Upper lobe of right lung (tissue), 1 donor: ENCODE measurements at regions not wholly inside any gene's neighbourhood (a gene's known extent, or its start where the extent isn't known, plus 50 kb on each side); places are given as distances from the start of the nearest gene placed in this dataset.

Experiments used
- ATAC-seq: fragments of 200-7000 bp; cut with Tn5 transposase; one replicate; pipeline ENCODE4 v1.9.1; 2020; ENCODE audit warnings: mild to moderate bottlenecking, moderate library complexity
- DNase-seq: peaks from one replicate; pipeline ENCODE4 v3.0.0-alpha.2; 2020
- H3K27ac ChIP-seq: fragments of 200-600 bp; one replicate; pipeline ENCODE4 v1.8.0; 2022
- H3K27me3 ChIP-seq: fragments of 200-600 bp; one replicate; pipeline ENCODE4 v1.8.0; 2022; ENCODE audit warnings: mild to moderate bottlenecking
- H3K36me3 ChIP-seq: fragments of 200-600 bp; one replicate; pipeline ENCODE4 v1.8.0; 2022
- H3K4me1 ChIP-seq: fragments of 200-600 bp; one replicate; pipeline ENCODE4 v1.8.0; 2022
- H3K4me3 ChIP-seq: fragments of 200-600 bp; one replicate; pipeline ENCODE4 v1.8.0; 2022; ENCODE audit warnings: mild to moderate bottlenecking
- H3K9me3 ChIP-seq: fragments of 200-600 bp; one replicate; pipeline ENCODE4 v1.8.0; 2022
- CTCF ChIP-seq: fragments of 200-600 bp; IDR thresholded peaks from one replicate; pipeline ENCODE4 v1.8.0; 2022; ENCODE audit warnings: antibody characterized with exemption
- intact Hi-C: fragments of 100-400 bp; cut with DNase I; formaldehyde crosslinking; loops from one replicate; pipeline ENCODE4 v1.11.0; 2022
- donor health status: DM: no; HTN: yes; CAD: no; lungs with severe emphysema.

DNA sequence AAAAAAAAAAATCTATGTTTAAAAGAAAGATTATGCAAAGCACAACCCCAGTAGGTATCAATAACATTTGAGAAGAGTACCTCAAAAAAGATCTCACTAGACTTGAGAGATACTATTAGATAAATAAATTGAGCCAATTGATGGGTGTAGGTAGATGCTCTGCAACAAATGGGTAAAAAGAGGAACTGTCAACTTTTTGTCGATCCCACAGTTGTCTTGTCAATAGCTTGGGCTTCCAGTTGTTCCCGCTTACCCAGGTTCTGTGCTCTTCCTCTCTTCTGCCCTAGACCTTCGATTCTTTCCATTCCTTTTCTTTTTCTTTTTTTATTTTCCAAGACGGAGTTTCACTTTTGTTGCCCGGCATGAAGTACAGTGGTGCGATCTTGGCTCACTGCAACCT is 226.9 kb downstream of the SOX4 start:
- no peak for TF ChIP-seq CTCF
- no peaks in the 10 kb centered on the region for H3K36me3 ChIP-seq
- DNase-seq (no peak), ATAC-seq (no peak)
- no peaks in the 10 kb centered on the region for H3K4me1 ChIP-seq
- H3K9me3 ChIP-seq = no peaks in the 10 kb centered on the region
- intact Hi-C loops = no loop called here
- no peak overlapping the region for H3K4me3 ChIP-seq
- no peak overlapping the region for H3K27ac ChIP-seq
- no peaks in the 10 kb centered on the region for H3K27me3 ChIP-seq

DNA sequence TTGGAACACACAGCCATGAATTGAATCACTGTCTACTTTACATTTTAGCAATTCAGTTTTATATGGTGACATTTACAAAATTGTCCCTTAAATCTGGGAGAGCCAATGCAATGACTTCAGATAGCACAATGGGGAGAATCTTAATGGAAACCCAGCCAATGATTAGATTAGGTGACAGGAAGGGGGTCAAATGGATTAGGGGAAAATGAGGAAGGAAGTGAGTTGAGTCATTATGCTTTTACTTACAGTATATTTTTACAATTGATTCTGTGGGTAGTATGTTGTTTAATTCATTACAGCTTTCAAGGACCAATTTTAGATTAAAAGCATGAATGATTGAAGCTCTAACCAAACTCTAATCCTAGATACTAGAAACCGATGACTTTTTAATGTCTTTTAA is 229.8 kb downstream of the SOX4 start:
- Histone ChIP-seq H3K27me3 (no peaks in the 10 kb centered on the region), H3K27ac (no peak overlapping the region), H3K36me3 (no peaks in the 10 kb centered on the region), H3K9me3 (no peaks in the 10 kb centered on the region), H3K4me1 (no peaks in the 10 kb centered on the region), H3K4me3 (no peak overlapping the region)
- intact Hi-C loops = no loop called here
- DNase-seq (no peak), ATAC-seq (no peak)
- TF ChIP-seq CTCF = no peak

GRCh38 chr6:21824431-21825177 is 231.1 kb downstream of the SOX4 start:
- no peak for TF ChIP-seq CTCF
- ATAC-seq = no peak

GRCh38 chr6:21826023-21826422 is 232.5 kb downstream of the SOX4 start:
- ATAC-seq (no peak), DNase-seq (no peak)
- intact Hi-C loops = no loop called here
- H3K36me3 ChIP-seq = no peaks in the 10 kb centered on the region
- H3K27ac ChIP-seq = no peak overlapping the region
- H3K4me1 ChIP-seq = no peaks in the 10 kb centered on the region
- H3K4me3 ChIP-seq = no peak overlapping the region
- TF ChIP-seq CTCF = no peak
- no peaks in the 10 kb centered on the region for H3K9me3 ChIP-seq
- no peaks in the 10 kb centered on the region for H3K27me3 ChIP-seq

More at GRCh38 chr6:21824431-21825177, 231.1 kb downstream of the SOX4 start:
- DNase-seq = no peak
- no peaks in the 10 kb centered on the region for H3K27me3 ChIP-seq
- H3K36me3 ChIP-seq = no peaks in the 10 kb centered on the region
- H3K9me3 ChIP-seq = no peaks in the 10 kb centered on the region
- no peaks in the 10 kb centered on the region for H3K4me1 ChIP-seq
- intact Hi-C loops = no loop called here
- H3K27ac ChIP-seq = no peak overlapping the region
- no peak overlapping the region for H3K4me3 ChIP-seq

DNA sequence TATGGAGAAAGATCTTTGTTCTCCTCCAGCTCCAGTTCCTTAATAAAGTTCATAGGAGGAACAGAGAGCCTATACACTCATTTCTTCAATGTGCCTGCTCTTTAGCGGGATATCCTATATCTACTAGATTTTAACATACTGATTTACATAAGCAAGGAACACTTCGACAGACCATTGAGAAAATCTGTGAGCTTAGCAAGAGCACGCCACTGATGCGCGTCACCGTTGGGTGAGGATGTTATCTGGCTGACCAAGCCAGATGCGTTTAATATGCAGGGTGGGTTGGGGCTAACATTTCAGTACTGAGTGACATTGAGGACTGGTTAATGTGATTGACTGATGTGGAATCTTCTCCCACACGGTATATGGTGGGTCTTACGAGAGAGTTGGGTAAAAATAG is 233.4 kb downstream of the SOX4 start:
- Histone ChIP-seq H3K27me3 (no peaks in the 10 kb centered on the region), H3K4me1 (no peaks in the 10 kb centered on the region)

More for the DNA sequence above, 233.4 kb downstream of the SOX4 start:
- no peak overlapping the region for H3K27ac ChIP-seq
- H3K36me3 ChIP-seq = no peaks in the 10 kb centered on the region
- no peak overlapping the region for H3K4me3 ChIP-seq
- no peak for TF ChIP-seq CTCF
- no peaks in the 10 kb centered on the region for H3K9me3 ChIP-seq
- intact Hi-C loops = no loop called here
- no peak for DNase-seq
- no peak for ATAC-seq
